Right atrium auricular region (tissue), 2 donors: ENCODE measurements at regions not wholly inside any gene's neighbourhood (a gene's known extent, or its start where the extent isn't known, plus 50 kb on each side); places are given as distances from the start of the nearest gene placed in this dataset.

ENCODE experiments used
- DNase-seq: peaks from one replicate; pipeline ENCODE4 v3.0.0-alpha.2; 2019; ENCODE audit warnings: low spot score
- H3K27ac ChIP-seq, 2 donors: fragments of 200-600 bp; sonication (generic); 1 replicate in 1 of 2; 2 replicates in 1 of 2; pipeline ENCODE4 v1.5.1; 2016 to 2019
- H3K27me3 ChIP-seq, 2 donors: fragments of 200-600 bp; sonication (generic); one replicate each; pipeline versions ENCODE4 v1.5.1 to v1.6.0; 2017 to 2019
- H3K36me3 ChIP-seq: fragments of 200-600 bp; sonication (generic); one replicate; pipeline ENCODE4 v1.5.1; 2016
- H3K4me1 ChIP-seq, 2 donors: fragments of 200-600 bp; sonication (generic); one replicate each; pipeline versions ENCODE4 v1.5.1 to v1.6.0; 2017 to 2019
- H3K4me3 ChIP-seq, 2 donors: fragments of 200-600 bp; sonication (generic); 1 replicate in 1 of 2; 2 replicates in 1 of 2; pipeline ENCODE4 v1.5.1; 2017 to 2019; ENCODE audit warnings: mild to moderate bottlenecking in 1 of 2, moderate library complexity in 1 of 2
- H3K9me3 ChIP-seq, 2 donors: fragments of 200-600 bp; sonication (generic); one replicate each; pipeline ENCODE4 v1.5.1; 2019
- CTCF ChIP-seq, 2 donors: fragments of 200-600 bp; sonication (generic); IDR thresholded peaks; one replicate each; pipeline ENCODE4 v1.5.1; 2019; ENCODE audit warnings: antibody characterized with exemption in 2 of 2

- TF ChIP-seq CTCF (IDR thresholded peaks at IDR 0.05) = no peak
- Histone ChIP-seq H3K27me3 (no peaks in the 10 kb centered on the region), H3K27ac (no peak overlapping the region), H3K36me3 (no peaks in the 10 kb centered on the region), H3K4me1 (no peaks in the 10 kb centered on the region), H3K9me3 (no peaks in the 10 kb centered on the region), H3K4me3 (no peak overlapping the region)
- no peak for DNase-seq
Observed at GRCh38 chr6:168232062-168232461, 87.5 kb downstream of the DACT2 start.

- Histone ChIP-seq H3K4me1 (peaks cover 0 to 2% of the 10 kb centered on the region in 2 donors), H3K27ac (no peak overlapping the region), H3K4me3 (no peak overlapping the region), H3K36me3 (no peaks in the 10 kb centered on the region), H3K9me3 (no peaks in the 10 kb centered on the region), H3K27me3 (no peaks in the 10 kb centered on the region)
- no peak for DNase-seq
- TF ChIP-seq CTCF (IDR thresholded peaks at IDR 0.05) = no peak
Observed at GRCh38 chr6:168231393-168231957, 88.1 kb downstream of the DACT2 start.

GRCh38 chr6:168229368-168229752 lies 90.2 kb downstream of the DACT2 start:
- H3K4me1 ChIP-seq = peaks cover 0 to 14% of the 10 kb centered on the region in 2 donors
- no peak overlapping the region for H3K4me3 ChIP-seq
- no peaks in the 10 kb centered on the region for H3K27me3 ChIP-seq
- DNase-seq = no peak
- H3K27ac ChIP-seq = no peak overlapping the region
- no peaks in the 10 kb centered on the region for H3K36me3 ChIP-seq
- no peaks in the 10 kb centered on the region for H3K9me3 ChIP-seq
- no peak for TF ChIP-seq CTCF (IDR thresholded peaks at IDR 0.05)

- Histone ChIP-seq H3K27me3 (no peaks in the 10 kb centered on the region), H3K9me3 (no peaks in the 10 kb centered on the region), H3K36me3 (no peaks in the 10 kb centered on the region), H3K4me3 (no peak overlapping the region), H3K27ac (no peak overlapping the region), H3K4me1 (peaks cover 0 to 14% of the 10 kb centered on the region in 2 donors)
- TF ChIP-seq CTCF (IDR thresholded peaks at IDR 0.05) = no peak
- DNase-seq = no peak
Observed at GRCh38 chr6:168228676-168229367, 90.8 kb downstream of the DACT2 start.

GRCh38 chr6:168227840-168228239 lies 91.7 kb downstream of the DACT2 start:
- Histone ChIP-seq H3K4me1 (peaks cover 0 to 14% of the 10 kb centered on the region in 2 donors), H3K4me3 (no peak overlapping the region), H3K36me3 (no peaks in the 10 kb centered on the region), H3K9me3 (no peaks in the 10 kb centered on the region), H3K27me3 (no peaks in the 10 kb centered on the region), H3K27ac (no peak overlapping the region)
- peak; percentile 55 for DNase-seq
- no peak for TF ChIP-seq CTCF (IDR thresholded peaks at IDR 0.05)
